Neuronal stem cell (in vitro differentiated cells): ENCODE measurements at regions not wholly inside any gene's neighbourhood (a gene's known extent, or its start where the extent isn't known, plus 50 kb on each side); places are given as distances from the start of the nearest gene placed in this dataset.

Experiments used
- DNase-seq: peaks from one replicate; pipeline ENCODE4 v3.0.0-alpha.2; 2013; ENCODE audit warnings: low spot score
- H2AFZ ChIP-seq: one replicate; pipeline ENCODE4 v1.6.1; 2013; ENCODE audit warnings: mild to moderate bottlenecking, low read length, inconsistent platforms
- H2AK5ac ChIP-seq: 2 replicates; pipeline ENCODE4 v1.6.1; 2013; ENCODE audit warnings: low read depth, mild to moderate bottlenecking, inconsistent platforms, low read length, moderate library complexity, mixed read lengths
- H2BK120ac ChIP-seq: 2 replicates; pipeline ENCODE4 v1.6.1; 2013; ENCODE audit warnings: low read depth, mild to moderate bottlenecking, inconsistent platforms, low read length, moderate library complexity, mixed read lengths
- H2BK12ac ChIP-seq: one replicate; pipeline ENCODE4 v1.6.1; 2013; ENCODE audit warnings: low read length, inconsistent platforms
- H2BK15ac ChIP-seq: 2 replicates; pipeline ENCODE4 v1.6.1; 2013; ENCODE audit warnings: mild to moderate bottlenecking, low read length, inconsistent platforms, mixed read lengths
- H2BK5ac ChIP-seq: one replicate; pipeline ENCODE4 v1.6.1; 2013; ENCODE audit warnings: inconsistent platforms, mild to moderate bottlenecking, low read length, moderate library complexity
- H3K14ac ChIP-seq: one replicate; pipeline ENCODE4 v1.6.1; 2013; ENCODE audit warnings: low read length, inconsistent platforms
- H3K18ac ChIP-seq: 2 replicates; pipeline ENCODE4 v1.6.1; 2013; ENCODE audit warnings: low read length, inconsistent platforms
- H3K23ac ChIP-seq: 2 replicates; pipeline ENCODE4 v1.6.1; 2013; ENCODE audit warnings: low read depth, mild to moderate bottlenecking, mixed read lengths, low read length, inconsistent platforms; ENCODE audit not compliant: poor library complexity
- H3K27ac ChIP-seq: replicated peaks from 3 replicates; pipeline ENCODE4 v1.5.1; 2013; ENCODE audit warnings: low read length, inconsistent platforms
- H3K27me3 ChIP-seq, 3 experiments: 2 replicates each; pipeline ENCODE4 v1.6.1; 2013; ENCODE audit warnings: low read length in 3 of 3, mild to moderate bottlenecking in 2 of 3, inconsistent platforms in 1 of 3, low read depth in 1 of 3, mixed read lengths in 1 of 3, moderate library complexity in 1 of 3; ENCODE audit not compliant: control insufficient read depth in 3 of 3, insufficient read depth in 3 of 3
- H3K36me3 ChIP-seq, 2 donors: replicated peaks in 1 of 2; 2 replicates each; pipeline ENCODE4 v1.6.1; 2013; ENCODE audit warnings: low read length in 2 of 2; ENCODE audit not compliant: control insufficient read depth in 2 of 2, insufficient read depth in 2 of 2
- H3K4ac ChIP-seq: 2 replicates; pipeline ENCODE4 v1.6.1; 2013; ENCODE audit warnings: inconsistent platforms, mild to moderate bottlenecking, low read length, moderate library complexity
- H3K4me1 ChIP-seq, 2 donors: 1 replicate in 1 of 2; 2 replicates in 1 of 2; pipeline ENCODE4 v1.6.1; 2013; ENCODE audit warnings: low read length in 2 of 2, low read depth in 1 of 2; ENCODE audit not compliant: control insufficient read depth in 2 of 2, insufficient read depth in 1 of 2
- H3K4me2 ChIP-seq: one replicate; pipeline ENCODE4 v1.6.1; 2013; ENCODE audit warnings: mild to moderate bottlenecking, low read length, inconsistent platforms; ENCODE audit not compliant: insufficient read depth, poor library complexity, severe bottlenecking
- H3K4me3 ChIP-seq, 2 donors: 2 replicates each; pipeline ENCODE4 v1.5.1; 2013; ENCODE audit warnings: low read length in 2 of 2, mild to moderate bottlenecking in 2 of 2, inconsistent platforms in 1 of 2, moderate library complexity in 1 of 2
- H3K79me1 ChIP-seq: one replicate; pipeline ENCODE4 v1.6.1; 2013; ENCODE audit warnings: low read depth, mild to moderate bottlenecking, inconsistent platforms, low read length, moderate library complexity
- H3K9ac ChIP-seq: one replicate; pipeline ENCODE4 v1.6.1; 2013; ENCODE audit warnings: mild to moderate bottlenecking, low read depth, low read length, inconsistent platforms; ENCODE audit not compliant: poor library complexity
- H3K9me3 ChIP-seq, 2 donors: replicated peaks in 1 of 2; 2 replicates each; pipeline versions ENCODE3 to v1.6.1; 2013; ENCODE audit warnings: low read length in 2 of 2, mild to moderate bottlenecking in 2 of 2, inconsistent platforms in 1 of 2, low read depth in 1 of 2, mixed read lengths in 1 of 2, moderate library complexity in 1 of 2; ENCODE audit not compliant: control insufficient read depth in 2 of 2, insufficient read depth in 1 of 2
- H4K8ac ChIP-seq: one replicate; pipeline ENCODE4 v1.6.1; 2013; ENCODE audit warnings: low read depth, mild to moderate bottlenecking, inconsistent platforms, low read length, moderate library complexity
- H4K91ac ChIP-seq: one replicate; pipeline ENCODE4 v1.6.1; 2013; ENCODE audit warnings: low read length, low read depth, mild to moderate bottlenecking, inconsistent platforms; ENCODE audit not compliant: poor library complexity
- WGBS, 2 donors: extraction: QIAGEN DNeasy Blood & Tissue Kit; methylation state at CpG; one replicate each; pipeline ENCODE4 v1.1.7; 2013; ENCODE audit warnings: missing lambda C conversion rate in 2 of 2, mixed read lengths in 1 of 2; ENCODE audit not compliant: insufficient read length in 2 of 2, insufficient replicate concordance in 1 of 2; ENCODE audit errors: extremely low coverage in 2 of 2; 5-methylcytosine and 5-hydroxymethylcytosine counted together

DNA sequence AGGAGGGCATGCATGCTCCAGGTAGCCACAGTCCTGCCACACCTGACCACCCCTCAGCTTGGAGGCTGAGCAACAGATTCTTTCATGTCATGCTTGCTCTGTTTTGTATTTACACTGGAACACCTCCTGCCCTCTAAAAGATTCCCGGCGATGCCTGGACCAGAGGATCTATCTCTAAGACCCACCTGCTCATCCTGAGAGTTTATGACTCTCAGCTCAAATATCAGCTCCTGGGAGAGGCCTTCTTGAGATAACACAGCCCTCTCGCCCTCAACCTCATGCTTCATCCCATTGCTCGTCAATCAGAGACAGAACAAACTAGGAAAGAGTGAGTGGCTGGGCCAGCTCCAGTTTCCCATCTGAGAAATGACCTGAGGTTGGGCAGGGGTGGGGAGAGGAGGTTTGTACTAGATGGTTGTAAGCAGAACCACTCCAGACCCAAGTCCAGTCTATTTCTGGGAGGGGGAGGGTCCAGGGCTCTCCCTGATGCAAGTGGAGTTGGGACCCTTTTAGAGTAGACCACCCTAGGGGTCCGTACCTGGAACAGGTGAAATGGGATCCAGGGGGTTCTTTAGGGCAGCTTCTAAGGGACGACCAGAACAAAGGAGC, 524.5 kb downstream of the MATN1 start:
- DNase-seq: no peak
- WGBS, 2 donors: no CpG with 5 or more reads among the region's 6 CpGs

DNA sequence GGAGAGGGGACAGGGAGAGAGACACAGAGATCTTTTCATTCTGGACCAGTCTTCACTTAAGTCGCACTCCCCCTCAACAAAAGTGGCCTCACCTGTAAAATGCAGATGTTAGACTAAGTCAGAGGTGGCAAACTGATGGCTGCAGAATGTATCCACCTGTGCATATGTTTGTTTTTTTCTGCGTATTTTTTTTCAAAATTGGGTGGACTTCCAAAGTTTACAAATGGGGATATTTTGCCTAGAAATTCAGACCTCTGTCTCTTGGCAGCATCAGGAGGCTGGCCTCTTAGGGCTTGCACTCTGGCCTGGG, 525.0 kb downstream of the MATN1 start:
- H3K23ac ChIP-seq: no peak overlapping the region
- H2BK5ac ChIP-seq: no peak overlapping the region
- H2AFZ ChIP-seq: no peak overlapping the region
- H3K36me3 ChIP-seq: no peaks in the 10 kb centered on the region
- H3K4me3 ChIP-seq: no peak overlapping the region
- no peak overlapping the region for H3K14ac ChIP-seq
- H3K79me1 ChIP-seq: no peaks in the 10 kb centered on the region
- no peak overlapping the region for H2BK12ac ChIP-seq
- H2AK5ac ChIP-seq: no peak overlapping the region
- no peak overlapping the region for H3K9ac ChIP-seq
- no peak overlapping the region for H3K4ac ChIP-seq
- H2BK15ac ChIP-seq: no peak overlapping the region
- H4K91ac ChIP-seq: no peak overlapping the region
- no peak overlapping the region for H3K18ac ChIP-seq
- H4K8ac ChIP-seq: no peak overlapping the region
- no peak for DNase-seq
- peaks cover 0 to 4% (median 0%) of the 10 kb centered on the region in 3 experiments for H3K27me3 ChIP-seq
- WGBS, 2 donors: no CpG with 5 or more reads among the region's 2 CpGs
- no peak overlapping the region for H3K27ac ChIP-seq
- no peaks in the 10 kb centered on the region for H3K4me1 ChIP-seq
- H3K9me3 ChIP-seq: no peaks in the 10 kb centered on the region
- no peak overlapping the region for H2BK120ac ChIP-seq
- H3K4me2 ChIP-seq: no peak overlapping the region

More for the DNA sequence above, 524.5 kb downstream of the MATN1 start:
- no peak overlapping the region for H2BK15ac ChIP-seq
- H2AK5ac ChIP-seq: no peak overlapping the region
- no peak overlapping the region for H4K91ac ChIP-seq
- H4K8ac ChIP-seq: no peak overlapping the region
- no peaks in the 10 kb centered on the region for H3K4me1 ChIP-seq
- H3K79me1 ChIP-seq: no peaks in the 10 kb centered on the region
- H3K27me3 ChIP-seq: peaks cover 0 to 4% (median 0%) of the 10 kb centered on the region in 3 experiments
- H3K23ac ChIP-seq: no peak overlapping the region
- no peaks in the 10 kb centered on the region for H3K36me3 ChIP-seq
- no peak overlapping the region for H3K4ac ChIP-seq
- no peak overlapping the region for H2BK5ac ChIP-seq
- no peak overlapping the region for H3K18ac ChIP-seq
- no peaks in the 10 kb centered on the region for H3K9me3 ChIP-seq
- no peak overlapping the region for H2AFZ ChIP-seq
- no peak overlapping the region for H3K27ac ChIP-seq
- no peak overlapping the region for H2BK12ac ChIP-seq
- no peak overlapping the region for H3K9ac ChIP-seq
- no peak overlapping the region for H3K4me3 ChIP-seq
- H2BK120ac ChIP-seq: no peak overlapping the region
- H3K14ac ChIP-seq: no peak overlapping the region
- H3K4me2 ChIP-seq: no peak overlapping the region

DNA sequence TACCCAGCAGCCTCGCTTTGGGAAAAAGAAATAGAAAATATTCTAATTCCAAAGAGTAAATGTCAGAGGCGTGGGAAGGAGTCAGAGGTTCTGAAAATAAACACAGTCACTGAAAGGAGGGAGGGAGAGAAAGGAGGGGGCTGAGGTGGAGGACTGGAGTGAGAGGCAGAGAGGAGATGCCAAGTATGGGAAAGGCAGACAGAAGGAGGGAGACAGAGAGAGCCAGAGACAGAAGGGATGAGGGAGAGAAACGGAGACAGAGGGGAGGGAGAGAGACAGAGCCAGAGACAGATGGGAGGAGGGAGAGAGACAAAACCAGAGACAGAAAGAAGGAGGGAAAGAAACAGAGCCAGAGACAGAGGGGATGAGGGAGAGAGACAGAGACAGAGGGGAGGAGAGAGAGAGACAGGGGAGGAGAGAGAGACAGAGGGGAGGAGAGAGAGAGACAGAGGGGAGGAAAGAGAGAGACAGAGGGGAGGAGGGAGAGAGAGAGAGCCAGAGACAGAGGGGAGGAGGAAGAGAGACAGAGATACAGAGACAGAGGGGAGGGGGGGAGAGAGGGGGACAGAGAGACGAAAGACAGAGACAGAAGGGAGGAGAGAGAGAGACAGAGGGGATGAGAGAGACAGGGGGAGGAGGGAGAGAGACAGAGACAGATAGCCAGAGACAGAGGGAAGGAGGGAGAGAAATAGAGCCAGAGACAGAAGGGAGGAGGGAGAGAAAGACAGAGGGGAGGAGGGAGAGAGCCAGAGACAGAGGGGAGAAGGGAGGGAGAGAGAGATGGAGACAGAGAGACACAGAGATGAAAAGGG, 525.5 kb downstream of the MATN1 start:
- Histone ChIP-seq H3K14ac (no peak overlapping the region), H2BK12ac (no peak overlapping the region), H3K4ac (no peak overlapping the region), H3K27me3 (peaks cover 0 to 4% (median 0%) of the 10 kb centered on the region in 3 experiments), H4K8ac (no peak overlapping the region), H3K9me3 (no peaks in the 10 kb centered on the region), H3K23ac (no peak overlapping the region), H3K18ac (no peak overlapping the region), H2BK120ac (no peak overlapping the region), H3K9ac (no peak overlapping the region), H2BK5ac (no peak overlapping the region), H3K4me2 (no peak overlapping the region), H2AK5ac (no peak overlapping the region), H3K4me1 (no peaks in the 10 kb centered on the region), H3K4me3 (no peak overlapping the region), H3K36me3 (no peaks in the 10 kb centered on the region), H3K79me1 (no peaks in the 10 kb centered on the region), H2BK15ac (no peak overlapping the region), H3K27ac (no peak overlapping the region), H4K91ac (no peak overlapping the region), H2AFZ (no peak overlapping the region)
- no peak for DNase-seq
- WGBS, 2 donors: no CpG with 5 or more reads among the region's 4 CpGs

DNA sequence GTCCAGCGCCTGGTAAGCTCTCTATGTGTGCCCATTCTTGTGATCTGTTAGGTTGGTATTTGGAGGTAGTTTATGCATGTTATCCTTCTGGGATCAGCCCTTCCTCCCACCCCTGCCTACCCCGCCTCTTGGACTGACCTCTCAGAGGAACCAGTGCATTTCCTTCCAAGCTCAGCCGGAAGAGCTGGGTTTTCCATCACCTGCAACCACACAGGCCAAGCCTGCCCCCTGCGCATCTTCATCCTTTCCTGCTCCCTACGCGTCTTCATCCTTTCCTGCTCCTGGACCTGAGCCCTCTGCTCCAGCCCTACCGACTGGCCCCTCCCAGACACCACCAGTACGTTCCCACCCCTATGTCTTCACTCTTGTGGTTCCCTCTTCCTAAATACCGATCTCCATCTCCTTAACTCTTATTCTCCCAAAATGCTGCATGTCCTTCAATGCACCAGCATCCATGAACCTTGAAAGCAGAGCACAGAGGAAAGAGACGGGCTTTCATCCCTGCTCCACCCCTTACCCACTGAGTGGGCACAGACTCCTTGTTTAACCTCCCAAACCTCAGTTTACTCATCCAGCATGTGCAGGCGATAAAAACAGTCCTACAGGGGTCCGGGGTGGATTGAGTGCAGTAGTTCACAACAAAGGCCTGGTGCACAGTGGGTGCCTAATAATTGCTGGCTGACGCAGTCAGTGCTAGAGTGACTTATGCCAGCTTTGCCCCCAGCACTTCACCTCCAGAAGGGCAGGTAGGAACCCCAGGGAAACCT, 526.3 kb downstream of the MATN1 start:
- no peak overlapping the region for H3K14ac ChIP-seq
- H3K18ac ChIP-seq: peak overlapping the region; percentile 16
- H4K8ac ChIP-seq: no peak overlapping the region
- H3K4ac ChIP-seq: no peak overlapping the region
- H2AFZ ChIP-seq: no peak overlapping the region
- no peaks in the 10 kb centered on the region for H3K36me3 ChIP-seq
- DNase-seq: no peak
- no peaks in the 10 kb centered on the region for H3K9me3 ChIP-seq
- no peak overlapping the region for H3K9ac ChIP-seq
- no peak overlapping the region for H2BK120ac ChIP-seq
- H3K23ac ChIP-seq: no peak overlapping the region
- H3K27me3 ChIP-seq: peaks cover 0 to 4% (median 0%) of the 10 kb centered on the region in 3 experiments
- H3K27ac ChIP-seq: no peak overlapping the region
- H4K91ac ChIP-seq: no peak overlapping the region
- no peak overlapping the region for H3K4me2 ChIP-seq
- WGBS, 2 donors: no CpG with 5 or more reads among the region's 13 CpGs
- H2BK12ac ChIP-seq: no peak overlapping the region
- no peaks in the 10 kb centered on the region for H3K4me1 ChIP-seq
- H3K4me3 ChIP-seq: no peak overlapping the region
- no peaks in the 10 kb centered on the region for H3K79me1 ChIP-seq
- no peak overlapping the region for H2BK15ac ChIP-seq
- H2AK5ac ChIP-seq: no peak overlapping the region
- H2BK5ac ChIP-seq: no peak overlapping the region
